ENCODE measurements at regions not wholly inside any gene's neighbourhood (a gene's known extent, or its start where the extent isn't known, plus 50 kb on each side); places are given as distances from the start of the nearest gene placed in this dataset.

- no peak for TF ChIP-seq L3MBTL2 (conservative IDR thresholded peaks at IDR 0.05)
- no peak for TF ChIP-seq HDGF (IDR thresholded peaks at IDR 0.05; ENCODE audit: borderline replicate concordance)
- TF ChIP-seq FOXK2 (IDR thresholded peaks at IDR 0.05), result no peak
- no peak for TF ChIP-seq PKNOX1 (IDR thresholded peaks at IDR 0.05)
- no peak for TF ChIP-seq SP1 (IDR thresholded peaks at IDR 0.05)
- TF ChIP-seq ZNF384 (IDR thresholded peaks at IDR 0.05), result no peak
- no peak for TF ChIP-seq ELF4 (IDR thresholded peaks at IDR 0.05)
- no peak for TF ChIP-seq FOXA1 (IDR thresholded peaks at IDR 0.05)
- TF ChIP-seq LEF1 (IDR thresholded peaks at IDR 0.05; ENCODE audit: borderline replicate concordance), result no peak
- TF ChIP-seq FOXM1 (IDR thresholded peaks at IDR 0.05; ENCODE audit: borderline replicate concordance), result no peak
- TF ChIP-seq CTBP1 (IDR thresholded peaks at IDR 0.05; ENCODE audit: borderline replicate concordance), result no peak
- no peak for TF ChIP-seq NFRKB (IDR thresholded peaks at IDR 0.05)
- no peak for TF ChIP-seq TARDBP (IDR thresholded peaks at IDR 0.05)
- no peak for TF ChIP-seq BHLHE40 (IDR thresholded peaks at IDR 0.05; ENCODE audit: borderline replicate concordance)
Observed at GRCh38 chr10:123378302-123378701, 224.1 kb downstream of the BUB3 start.

Data from HEK293T (cell line).